K562 (cell line): ENCODE measurements at regions not wholly inside any gene's neighbourhood (a gene's known extent, or its start where the extent isn't known, plus 50 kb on each side); places are given as distances from the start of the nearest gene placed in this dataset.

Experiments used
- ATAC-seq: fragments of 200-7000 bp; cut with Tn5 transposase; 3 replicates; pipeline ENCODE4 v1.9.1; 2020; ENCODE audit warnings: moderate library complexity
- BruUV-seq: library from RNA; stranded (reverse); fragments of 400-500 nt; replicated peaks from 2 replicates; lab custom pipeline; 2021; lab: Mats Ljungman, UMichigan
- CTCF ChIA-PET: fragments of 300-600 bp; formaldehyde crosslinking; extraction: SDS; loops from one replicate; lab custom pipeline; 2021; ENCODE audit warnings: low intra/inter-chr PET ratio; lab: Yijun Ruan, JAX
- POLR2A ChIA-PET: fragments of 300-600, 350-650 bp; sonication (Branson Sonifier 250); formaldehyde crosslinking; extraction: SDS; loops from one replicate; lab custom pipeline; 2021; ENCODE audit warnings: antibody characterized with exemption, inconsistent platforms; lab: Yijun Ruan, JAX
- DNase-seq, 4 experiments: peaks; one replicate each; pipeline versions ENCODE4 v3.0.0 to v3.0.0-alpha.2; 2011 to 2018; ENCODE audit warnings: low spot score in 3 of 4, mixed read lengths in 3 of 4; ENCODE audit errors: extremely low read depth in 1 of 4
- FAIRE-seq: peaks from 2 replicates; lab custom pipeline; 2011; peaks lifted over from hg19 to GRCh38; lab: Jason Lieb, UNC
- H2AFZ ChIP-seq: 2 replicates; pipeline ENCODE4 v1.6.0; 2011; ENCODE audit warnings: low read depth, low read length, control low read depth, inconsistent platforms
- H3K27ac ChIP-seq: fragments of 200-600 bp; 3 replicates; pipeline ENCODE4 v1.8.0; 2011; ENCODE audit warnings: low read depth, mild to moderate bottlenecking, control low read depth, inconsistent platforms, low read length, moderate library complexity, mixed read lengths; ENCODE audit errors: extremely low read depth
- H3K27me3 ChIP-seq, 2 experiments: fragments of 300-600 bp in 1 of 2; 2 replicates in 1 of 2; 3 replicates in 1 of 2; pipeline versions ENCODE4 v1.6.0 to v1.8.0; 2011; ENCODE audit warnings: inconsistent platforms in 2 of 2, low read length in 2 of 2, mild to moderate bottlenecking in 1 of 2, mixed read lengths in 1 of 2, moderate library complexity in 1 of 2; ENCODE audit not compliant: control insufficient read depth in 2 of 2, insufficient read depth in 2 of 2
- H3K36me3 ChIP-seq: fragments of 300-600 bp; 3 replicates; pipeline ENCODE4 v1.8.0; 2011; ENCODE audit warnings: mild to moderate bottlenecking, low read length, inconsistent platforms; ENCODE audit not compliant: control insufficient read depth, insufficient read depth
- H3K4me1 ChIP-seq, 2 experiments: fragments of 200-600 bp in 1 of 2; replicated peaks in 1 of 2; 2 replicates in 1 of 2; 3 replicates in 1 of 2; pipeline versions ENCODE4 v1.5.1 to v1.8.0; 2011; ENCODE audit warnings: inconsistent platforms in 2 of 2, low read length in 2 of 2, mild to moderate bottlenecking in 1 of 2, mixed read lengths in 1 of 2, moderate library complexity in 1 of 2; ENCODE audit not compliant: control insufficient read depth in 2 of 2, insufficient read depth in 2 of 2
- H3K4me2 ChIP-seq: 2 replicates; pipeline ENCODE4 v1.6.1; 2011; ENCODE audit warnings: low read length, control low read depth, inconsistent platforms, mixed read lengths; ENCODE audit not compliant: insufficient read depth
- H3K4me3 ChIP-seq: fragments of 200-600 bp; sonication (generic), shearing (Covaris generic); 2 replicates; pipeline ENCODE4 v1.5.1; 2016; ENCODE audit warnings: control low read depth, inconsistent platforms
- H3K79me2 ChIP-seq: fragments of 200-600 bp; 3 replicates; pipeline ENCODE4 v1.8.0; 2011; ENCODE audit warnings: low read length, inconsistent platforms; ENCODE audit not compliant: control insufficient read depth, insufficient read depth
- H3K9ac ChIP-seq, 2 experiments: 2 replicates each; pipeline versions ENCODE4 v1.6.0 to v1.6.1; 2011; ENCODE audit warnings: low read depth in 2 of 2, low read length in 2 of 2, control low read depth in 1 of 2, inconsistent platforms in 1 of 2, mild to moderate bottlenecking in 1 of 2, mixed read lengths in 1 of 2; ENCODE audit not compliant: insufficient read depth in 1 of 2
- H3K9me1 ChIP-seq: one replicate; pipeline ENCODE4 v1.6.0; 2011; ENCODE audit warnings: inconsistent platforms, mild to moderate bottlenecking, low read length, moderate library complexity; ENCODE audit not compliant: control insufficient read depth, insufficient read depth
- H3K9me3 ChIP-seq: replicated peaks from 2 replicates; pipeline ENCODE4 v1.5.1; 2011; ENCODE audit warnings: low read depth, low read length, inconsistent platforms; ENCODE audit not compliant: control insufficient read depth, insufficient read depth
- H4K20me1 ChIP-seq: replicated peaks from 2 replicates; pipeline ENCODE4 v1.6.1; 2011; ENCODE audit warnings: low read length, inconsistent platforms, mixed read lengths; ENCODE audit not compliant: control insufficient read depth, insufficient read depth
- MCM2 ChIP-seq: fragments of 450-650 bp; IDR thresholded peaks from 2 replicates; pipeline ENCODE4 v1.6.1; 2017; ENCODE audit warnings: low read depth, mild to moderate bottlenecking
- PKNOX1 ChIP-seq: fragments of 450-650 bp; IDR thresholded peaks from 2 replicates; pipeline ENCODE4 v1.6.1; 2016
- SREBF2 ChIP-seq: sonication (generic); formaldehyde crosslinking; IDR thresholded peaks from 2 replicates; pipeline ENCODE4 v1.4.0; 2020; ENCODE audit warnings: mild to moderate bottlenecking, missing genetic modification reagents
- XRCC3 ChIP-seq: fragments of 450-650 bp; IDR thresholded peaks from 2 replicates; pipeline ENCODE4 v1.6.1; 2017; ENCODE audit warnings: mild to moderate bottlenecking, moderate library complexity
- ZNF518B ChIP-seq: fragments of 250-450 bp; sonication (Bioruptor Pico); IDR thresholded peaks from 2 replicates; pipeline ENCODE4 v1.5.0; 2021; ENCODE audit warnings: mild to moderate bottlenecking, moderate library complexity
- WGBS: fragments of 100-300 bp; shearing (Covaris generic); methylation state at CpG from one replicate; pipeline ENCODE4 v1.1.6; 2016; ENCODE audit warnings: low coverage, mixed read lengths; ENCODE audit not compliant: insufficient coverage; ENCODE audit errors: missing lambda C conversion rate; 5-methylcytosine and 5-hydroxymethylcytosine counted together
- in situ Hi-C: fragments of 300-500 bp; cut with MboI; formaldehyde crosslinking; loops from 4 replicates; pipeline ENCODE4 v1.15.0; 2018; ENCODE audit warnings: inconsistent platforms, mixed read lengths
- intact Hi-C: fragments of 100-400 bp; cut with micrococcal nuclease; formaldehyde crosslinking; loops from 2 replicates; pipeline ENCODE4 v1.14.2; 2022
- TF ChIP-seq, protein P1 (sequence below): fragments of 450-650 bp; formaldehyde crosslinking; IDR thresholded peaks from 2 replicates; pipeline ENCODE4 v1.4.0; 2020; ENCODE audit warnings: mild to moderate bottlenecking
- TF ChIP-seq, protein P2 (sequence below), 2 experiments: fragments of 450-650 bp in 1 of 2; IDR thresholded peaks; 2 replicates each; pipeline ENCODE4 v1.6.1; 2011 to 2017; ENCODE audit warnings: low read depth in 2 of 2, antibody characterized with exemption in 1 of 2, borderline replicate concordance in 1 of 2, low read length in 1 of 2, mild to moderate bottlenecking in 1 of 2, mixed read lengths in 1 of 2; ENCODE audit not compliant: control insufficient read depth in 1 of 2

- TF ChIP-seq ZNF518B = no peak
Observed at GRCh38 chr11:103633068-103633788, 403.2 kb upstream of the DDI1 start (continued).

GRCh38 chr11:103633819-103634590 is 402.4 kb upstream of the DDI1 start:
- intact Hi-C loops = no loop called here
- ATAC-seq = no peak
- no peak for DNase-seq
- CTCF ChIA-PET = no interaction called here
- POLR2A ChIA-PET = no interaction called here
- H4K20me1 ChIP-seq = no peaks in the 10 kb centered on the region
- no peak overlapping the region for H3K4me3 ChIP-seq
- H3K79me2 ChIP-seq = no peaks in the 10 kb centered on the region
- no peak overlapping the region for H3K9ac ChIP-seq
- H3K9me3 ChIP-seq = no peaks in the 10 kb centered on the region; the same call in none of the 2 replicates
- H3K4me2 ChIP-seq = no peak overlapping the region
- H3K27ac ChIP-seq = no peak overlapping the region
- 0% methylated on average over 3 of the region's 3 CpGs for WGBS
- H2AFZ ChIP-seq = no peak overlapping the region
- no peaks in the 10 kb centered on the region for H3K27me3 ChIP-seq
- H3K36me3 ChIP-seq = no peaks in the 10 kb centered on the region
- H3K4me1 ChIP-seq = no peaks in the 10 kb centered on the region
- in situ Hi-C loops = no loop called here
- BruUV-seq = no TSS peak
- no peak for FAIRE-seq
- H3K9me1 ChIP-seq = no peaks in the 10 kb centered on the region
- TF ChIP-seq XRCC3 (no peak), MCM2 (no peak), PKNOX1 (no peak), SREBF2 (CRISPR knock-in tag) (no peak)
- TF ChIP-seq, protein P1, sequence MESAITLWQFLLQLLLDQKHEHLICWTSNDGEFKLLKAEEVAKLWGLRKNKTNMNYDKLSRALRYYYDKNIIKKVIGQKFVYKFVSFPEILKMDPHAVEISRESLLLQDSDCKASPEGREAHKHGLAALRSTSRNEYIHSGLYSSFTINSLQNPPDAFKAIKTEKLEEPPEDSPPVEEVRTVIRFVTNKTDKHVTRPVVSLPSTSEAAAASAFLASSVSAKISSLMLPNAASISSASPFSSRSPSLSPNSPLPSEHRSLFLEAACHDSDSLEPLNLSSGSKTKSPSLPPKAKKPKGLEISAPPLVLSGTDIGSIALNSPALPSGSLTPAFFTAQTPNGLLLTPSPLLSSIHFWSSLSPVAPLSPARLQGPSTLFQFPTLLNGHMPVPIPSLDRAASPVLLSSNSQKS = no peak
- TF ChIP-seq, protein P2, sequence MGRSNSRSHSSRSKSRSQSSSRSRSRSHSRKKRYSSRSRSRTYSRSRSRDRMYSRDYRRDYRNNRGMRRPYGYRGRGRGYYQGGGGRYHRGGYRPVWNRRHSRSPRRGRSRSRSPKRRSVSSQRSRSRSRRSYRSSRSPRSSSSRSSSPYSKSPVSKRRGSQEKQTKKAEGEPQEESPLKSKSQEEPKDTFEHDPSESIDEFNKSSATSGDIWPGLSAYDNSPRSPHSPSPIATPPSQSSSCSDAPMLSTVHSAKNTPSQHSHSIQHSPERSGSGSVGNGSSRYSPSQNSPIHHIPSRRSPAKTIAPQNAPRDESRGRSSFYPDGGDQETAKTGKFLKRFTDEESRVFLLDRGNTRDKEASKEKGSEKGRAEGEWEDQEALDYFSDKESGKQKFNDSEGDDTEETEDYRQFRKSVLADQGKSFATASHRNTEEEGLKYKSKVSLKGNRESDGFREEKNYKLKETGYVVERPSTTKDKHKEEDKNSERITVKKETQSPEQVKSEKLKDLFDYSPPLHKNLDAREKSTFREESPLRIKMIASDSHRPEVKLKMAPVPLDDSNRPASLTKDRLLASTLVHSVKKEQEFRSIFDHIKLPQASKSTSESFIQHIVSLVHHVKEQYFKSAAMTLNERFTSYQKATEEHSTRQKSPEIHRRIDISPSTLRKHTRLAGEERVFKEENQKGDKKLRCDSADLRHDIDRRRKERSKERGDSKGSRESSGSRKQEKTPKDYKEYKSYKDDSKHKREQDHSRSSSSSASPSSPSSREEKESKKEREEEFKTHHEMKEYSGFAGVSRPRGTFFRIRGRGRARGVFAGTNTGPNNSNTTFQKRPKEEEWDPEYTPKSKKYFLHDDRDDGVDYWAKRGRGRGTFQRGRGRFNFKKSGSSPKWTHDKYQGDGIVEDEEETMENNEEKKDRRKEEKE (IDR thresholded peaks at IDR 0.05; ENCODE audit: borderline replicate concordance in 1 of 2, control insufficient read depth in 1 of 2, low read depth in 2 of 2, low read length in 1 of 2) = no peak
